PC-9 (cell line): ENCODE measurements at regions not wholly inside any gene's neighbourhood (a gene's known extent, or its start where the extent isn't known, plus 50 kb on each side); places are given as distances from the start of the nearest gene placed in this dataset.

ENCODE experiments used
- BruUV-seq: library from RNA; stranded (reverse); fragments of 400-500 nt; replicated peaks from 2 replicates; lab custom pipeline; 2021; lab: Mats Ljungman, UMichigan
- CTCF ChIA-PET: fragments of 300-600 bp; sonication (Branson Sonifier 250); formaldehyde crosslinking; loops from one replicate; lab custom pipeline; 2022; ENCODE audit warnings: antibody characterized with exemption; lab: Charles Lee
- POLR2A ChIA-PET: fragments of 300-600 bp; sonication (Branson Sonifier 250); formaldehyde crosslinking; loops from one replicate; lab custom pipeline; 2022; ENCODE audit warnings: antibody characterized with exemption; ENCODE audit not compliant: unreplicated experiment; lab: Charles Lee
- DNase-seq, 2 experiments: peaks; one replicate each; pipeline versions ENCODE4 v3.0.0 to v3.0.0-alpha.2; 2015 to 2022; ENCODE audit warnings: mixed read lengths in 1 of 2
- H2AFZ ChIP-seq: fragments of 200-600 bp; sonication (generic); 2 replicates; pipeline ENCODE4 v1.8.1; 2017; ENCODE audit warnings: antibody characterized with exemption
- H3F3A ChIP-seq: fragments of 200-600 bp; sonication (generic); 2 replicates; pipeline ENCODE4 v1.8.1; 2017; ENCODE audit warnings: antibody characterized with exemption, mild to moderate bottlenecking, low read depth; ENCODE audit not compliant: insufficient read depth
- H3K27ac ChIP-seq: fragments of 200-600 bp; sonication (generic); 2 replicates; pipeline ENCODE4 v1.6.1; 2016; ENCODE audit warnings: mixed run types
- H3K27me3 ChIP-seq: fragments of 200-600 bp; sonication (generic); 2 replicates; pipeline ENCODE4 v1.6.1; 2016; ENCODE audit warnings: low read depth, mixed run types; ENCODE audit not compliant: insufficient read depth
- H3K36me3 ChIP-seq: fragments of 200-600 bp; sonication (generic); 2 replicates; pipeline ENCODE4 v1.6.1; 2016; ENCODE audit warnings: low read depth, mixed run types
- H3K4me1 ChIP-seq: fragments of 200-600 bp; sonication (generic); replicated peaks from 2 replicates; pipeline ENCODE4 v1.6.1; 2016; ENCODE audit warnings: mixed run types; ENCODE audit not compliant: insufficient read depth
- H3K4me2 ChIP-seq: fragments of 200-600 bp; sonication (generic); 2 replicates; pipeline ENCODE4 v1.6.1; 2017; ENCODE audit warnings: mixed run types
- H3K4me3 ChIP-seq: fragments of 200-600 bp; sonication (generic); 2 replicates; pipeline ENCODE4 v1.6.1; 2016; ENCODE audit warnings: mixed run types
- H3K79me2 ChIP-seq: fragments of 200-600 bp; sonication (generic); 2 replicates; pipeline ENCODE4 v1.6.1; 2017; ENCODE audit warnings: low read depth, mixed run types
- H3K9me2 ChIP-seq: fragments of 200-600 bp; sonication (generic); 2 replicates; pipeline ENCODE4 v1.8.1; 2017; ENCODE audit warnings: mild to moderate bottlenecking; ENCODE audit not compliant: insufficient read depth
- H3K9me3 ChIP-seq: fragments of 200-600 bp; sonication (generic); 2 replicates; pipeline ENCODE4 v1.8.1; 2016; ENCODE audit warnings: low read depth; ENCODE audit not compliant: insufficient read depth
- H4K20me1 ChIP-seq: fragments of 200-600 bp; sonication (generic); 2 replicates; pipeline ENCODE4 v1.8.1; 2017; ENCODE audit not compliant: insufficient read depth
- CTCF ChIP-seq: fragments of 200-600 bp; sonication (generic); conservative IDR thresholded peaks from 2 replicates; pipeline ENCODE4 v1.6.1; 2017; ENCODE audit warnings: mixed run types, antibody characterized with exemption, mild to moderate bottlenecking, moderate library complexity
- EZH2 ChIP-seq: fragments of 200-600 bp; sonication (generic); IDR thresholded peaks from 2 replicates; pipeline ENCODE4 v1.8.0; 2017; ENCODE audit warnings: antibody characterized with exemption, low read depth
- intact Hi-C: fragments of 100-400 bp; cut with micrococcal nuclease; formaldehyde crosslinking; loops from one replicate; pipeline ENCODE4 v1.10.0; 2022; ENCODE audit not compliant: unreplicated experiment

GRCh38 chr4:181656748-181657147, 586.5 kb upstream of the TENM3 start:
- ChIA-PET POLR2A (interaction anchor here (0.6 kb wide), 1 partner anchor 140 kb away, joined by 8 read pairs; no protein-coding TSS in a partner anchor), CTCF (no interaction called here)
- Histone ChIP-seq H3K4me2 (no peak overlapping the region), H3K36me3 (no peaks in the 10 kb centered on the region), H2AFZ (no peak overlapping the region), H3K27ac (no peak overlapping the region), H3F3A (no peaks in the 10 kb centered on the region), H4K20me1 (no peaks in the 10 kb centered on the region), H3K27me3 (0 out of 2 replicates have a peak, but pooled peaks cover 2% of the 10 kb centered on the region), H3K9me3 (no peaks in the 10 kb centered on the region), H3K9me2 (no peaks in the 10 kb centered on the region), H3K4me1 (no peaks in the 10 kb centered on the region), H3K79me2 (no peaks in the 10 kb centered on the region), H3K4me3 (no peak overlapping the region)
- DNase-seq, result no peak
- BruUV-seq, result no TSS peak
- intact Hi-C loops, result no loop called here
- no peak for TF ChIP-seq CTCF
- TF ChIP-seq EZH2, result no peak

- H3K36me3 ChIP-seq, result no peaks in the 10 kb centered on the region
- H3K4me2 ChIP-seq, result no peak overlapping the region
- no peak overlapping the region for H3K27ac ChIP-seq
- H3K27me3 ChIP-seq, result 0 out of 2 replicates have a peak, but pooled peaks cover 2% of the 10 kb centered on the region
- DNase-seq, result no peak
- H4K20me1 ChIP-seq, result no peaks in the 10 kb centered on the region
- intact Hi-C loops, result no loop called here
- H3K9me2 ChIP-seq, result no peaks in the 10 kb centered on the region
- no TSS peak for BruUV-seq
- POLR2A ChIA-PET, result no interaction called here
- TF ChIP-seq CTCF, result no peak
- CTCF ChIA-PET, result no interaction called here
- no peaks in the 10 kb centered on the region for H3F3A ChIP-seq
- no peaks in the 10 kb centered on the region for H3K4me1 ChIP-seq
- H2AFZ ChIP-seq, result no peak overlapping the region
- no peaks in the 10 kb centered on the region for H3K79me2 ChIP-seq
- no peak overlapping the region for H3K4me3 ChIP-seq
- H3K9me3 ChIP-seq, result no peaks in the 10 kb centered on the region
These were observed 584.0 kb upstream of the TENM3 start for GRCh38 chr4:181659202-181659601.

GRCh38 chr4:181659876-181660275, 583.3 kb upstream of the TENM3 start:
- Histone ChIP-seq H3K79me2 (no peaks in the 10 kb centered on the region), H3K4me3 (no peak overlapping the region), H3K9me3 (no peaks in the 10 kb centered on the region), H3K36me3 (no peaks in the 10 kb centered on the region), H3K4me1 (no peaks in the 10 kb centered on the region), H4K20me1 (no peaks in the 10 kb centered on the region), H3K27me3 (0 out of 2 replicates have a peak, but pooled peaks cover 2% of the 10 kb centered on the region), H3F3A (no peaks in the 10 kb centered on the region), H3K27ac (no peak overlapping the region), H3K9me2 (no peaks in the 10 kb centered on the region), H3K4me2 (no peak overlapping the region), H2AFZ (no peak overlapping the region)
- POLR2A ChIA-PET, result no interaction called here
- CTCF ChIA-PET, result no interaction called here
- no peak for DNase-seq
- intact Hi-C loops, result no loop called here
- TF ChIP-seq CTCF (no peak), EZH2 (no peak)
- BruUV-seq, result no TSS peak
